SK-N-SH treated with all-trans-retinoic acid at 6 μM for 48 hours (cell line): ENCODE measurements at regions not wholly inside any gene's neighbourhood (a gene's known extent, or its start where the extent isn't known, plus 50 kb on each side); places are given as distances from the start of the nearest gene placed in this dataset.

Source experiments
- ATAC-seq: fragments of 200-7000 bp; cut with Tn5 transposase; 3 replicates; pipeline ENCODE4 v1.9.1; 2020; ENCODE audit warnings: mild to moderate bottlenecking, moderate library complexity
- ARNTL ChIP-seq: fragments of 450-650 bp; formaldehyde crosslinking; IDR thresholded peaks from 2 replicates; pipeline ENCODE4 v1.5.0; 2020; ENCODE audit warnings: low read depth, mild to moderate bottlenecking, moderate library complexity, borderline replicate concordance
- BACH2 ChIP-seq: fragments of 250-450 bp; sonication (Bioruptor Pico); IDR thresholded peaks from 2 replicates; pipeline ENCODE4 v1.9.0; 2021; ENCODE audit warnings: mild to moderate bottlenecking, borderline replicate concordance
- CSDC2 ChIP-seq: fragments of 250-450 bp; sonication (Bioruptor Pico); IDR thresholded peaks from 2 replicates; pipeline ENCODE4 v1.5.0; 2020; ENCODE audit warnings: mild to moderate bottlenecking, moderate library complexity
- ESRRG ChIP-seq: fragments of 250-450 bp; sonication (Bioruptor Pico); IDR thresholded peaks from 2 replicates; pipeline ENCODE4 v1.6.1; 2021; ENCODE audit warnings: mild to moderate bottlenecking
- GLIS3 ChIP-seq: fragments of 250-450 bp; sonication (Bioruptor Pico); IDR thresholded peaks from 2 replicates; pipeline ENCODE4 v1.5.0; 2020; ENCODE audit warnings: mild to moderate bottlenecking, moderate library complexity
- ISL1 ChIP-seq: fragments of 250-450 bp; sonication (Bioruptor Pico); IDR thresholded peaks from 2 replicates; pipeline ENCODE4 v2.1.2; 2022; ENCODE audit warnings: mild to moderate bottlenecking, moderate library complexity
- OSR1 ChIP-seq: fragments of 250-450 bp; sonication (Bioruptor Pico); IDR thresholded peaks from 2 replicates; pipeline ENCODE4 v1.8.0; 2022; ENCODE audit warnings: moderate library complexity, mild to moderate bottlenecking, inconsistent platforms
- PPARA ChIP-seq: fragments of 250-450 bp; sonication (Bioruptor Pico); IDR thresholded peaks from 2 replicates; pipeline ENCODE4 v1.5.0; 2020; ENCODE audit warnings: mild to moderate bottlenecking, borderline replicate concordance
- RARB ChIP-seq: fragments of 250-450 bp; sonication (Bioruptor Pico); IDR thresholded peaks from 2 replicates; pipeline ENCODE4 v1.8.0; 2021; ENCODE audit warnings: mild to moderate bottlenecking, moderate library complexity
- SNAI2 ChIP-seq: fragments of 250-450 bp; sonication (Bioruptor Pico); IDR thresholded peaks from 2 replicates; pipeline ENCODE4 v1.5.0; 2020; ENCODE audit warnings: mild to moderate bottlenecking, moderate library complexity
- TOX ChIP-seq: fragments of 250-450 bp; sonication (Bioruptor Pico); IDR thresholded peaks from 2 replicates; pipeline ENCODE4 v1.8.0; 2021; ENCODE audit warnings: mild to moderate bottlenecking, moderate library complexity, borderline replicate concordance
- ZC3H10 ChIP-seq: fragments of 250-450 bp; sonication (Bioruptor Pico); IDR thresholded peaks from 2 replicates; pipeline ENCODE4 v1.5.1; 2021; ENCODE audit warnings: mild to moderate bottlenecking, moderate library complexity
- ZFP3 ChIP-seq: fragments of 250-450 bp; sonication (Bioruptor Pico); IDR thresholded peaks from 2 replicates; pipeline ENCODE4 v1.5.0; 2020; ENCODE audit warnings: mild to moderate bottlenecking, moderate library complexity
- ZFP30 ChIP-seq: fragments of 450-650 bp; formaldehyde crosslinking; IDR thresholded peaks from 2 replicates; pipeline ENCODE4 v1.5.0; 2022; ENCODE audit warnings: mild to moderate bottlenecking, moderate library complexity
- ZNF565 ChIP-seq: fragments of 450-650 bp; formaldehyde crosslinking; conservative IDR thresholded peaks from 2 replicates; pipeline ENCODE4 v1.5.0; 2020; ENCODE audit warnings: low read depth, mild to moderate bottlenecking, moderate library complexity
- ZNF70 ChIP-seq: fragments of 450-650 bp; formaldehyde crosslinking; IDR thresholded peaks from 2 replicates; pipeline ENCODE4 v1.5.0; 2020; ENCODE audit warnings: mild to moderate bottlenecking, moderate library complexity
- TF ChIP-seq, protein P1 (sequence below): fragments of 250-450 bp; sonication (Bioruptor Pico); IDR thresholded peaks from 2 replicates; pipeline ENCODE4 v1.8.0; 2020; ENCODE audit warnings: mild to moderate bottlenecking, moderate library complexity, borderline replicate concordance
- TF ChIP-seq, protein P2 (sequence below): fragments of 250-450 bp; sonication (Bioruptor Pico); IDR thresholded peaks from 2 replicates; pipeline ENCODE4 v1.8.0; 2021; ENCODE audit warnings: low read depth, mild to moderate bottlenecking, moderate library complexity, borderline replicate concordance
- TF ChIP-seq, protein P3 (sequence below): fragments of 250-450 bp; sonication (Bioruptor Pico); IDR thresholded peaks from 2 replicates; pipeline ENCODE4 v1.5.0; 2020; ENCODE audit warnings: mild to moderate bottlenecking, moderate library complexity
- TF ChIP-seq, protein P4 (sequence below): fragments of 250-450 bp; sonication (Bioruptor Pico); IDR thresholded peaks from 2 replicates; pipeline ENCODE4 v1.5.1; 2021; ENCODE audit warnings: mild to moderate bottlenecking, moderate library complexity

DNA sequence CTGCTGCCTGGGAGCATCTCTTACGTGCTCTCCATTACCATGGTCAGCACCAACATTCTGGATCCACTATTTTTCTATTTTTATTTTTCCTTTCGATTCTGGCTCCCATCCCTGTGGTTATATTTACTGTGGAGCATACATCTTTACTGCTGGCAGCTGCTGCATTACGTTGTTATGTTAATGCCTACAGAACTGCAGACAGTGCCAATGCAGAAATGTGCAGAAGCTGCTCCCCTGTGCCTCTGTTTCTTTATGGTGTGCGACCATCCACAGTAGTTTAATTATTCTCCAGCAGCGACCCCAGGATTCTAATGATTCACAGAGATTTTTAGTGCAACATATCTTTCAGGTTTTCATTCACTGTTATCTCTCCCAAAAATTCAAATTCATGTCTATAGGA, 911.7 kb upstream of the SLITRK6 start:
- ATAC-seq = peak; percentile 50; the same call in 2 of the 3 replicates

DNA sequence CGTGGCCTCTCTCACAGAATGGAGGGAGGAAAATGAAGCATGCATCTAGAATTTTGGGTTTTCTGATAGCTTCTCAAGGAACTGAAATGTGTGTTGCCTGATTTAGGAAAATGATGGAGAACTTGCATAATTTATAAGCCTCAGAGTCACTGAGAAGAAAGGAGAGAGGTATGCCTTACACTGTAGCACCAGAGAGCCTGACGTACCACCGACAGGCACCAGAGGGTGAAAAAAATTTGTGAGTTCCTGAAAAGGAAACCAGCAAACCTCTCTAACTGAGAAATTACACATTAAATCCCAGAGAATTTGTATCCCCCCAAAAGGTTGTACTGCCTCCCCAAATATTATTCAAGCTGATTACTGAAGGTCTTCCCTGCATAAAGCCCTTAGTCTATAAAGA, 915.3 kb upstream of the SLITRK6 start:
- TF ChIP-seq, protein P1, sequence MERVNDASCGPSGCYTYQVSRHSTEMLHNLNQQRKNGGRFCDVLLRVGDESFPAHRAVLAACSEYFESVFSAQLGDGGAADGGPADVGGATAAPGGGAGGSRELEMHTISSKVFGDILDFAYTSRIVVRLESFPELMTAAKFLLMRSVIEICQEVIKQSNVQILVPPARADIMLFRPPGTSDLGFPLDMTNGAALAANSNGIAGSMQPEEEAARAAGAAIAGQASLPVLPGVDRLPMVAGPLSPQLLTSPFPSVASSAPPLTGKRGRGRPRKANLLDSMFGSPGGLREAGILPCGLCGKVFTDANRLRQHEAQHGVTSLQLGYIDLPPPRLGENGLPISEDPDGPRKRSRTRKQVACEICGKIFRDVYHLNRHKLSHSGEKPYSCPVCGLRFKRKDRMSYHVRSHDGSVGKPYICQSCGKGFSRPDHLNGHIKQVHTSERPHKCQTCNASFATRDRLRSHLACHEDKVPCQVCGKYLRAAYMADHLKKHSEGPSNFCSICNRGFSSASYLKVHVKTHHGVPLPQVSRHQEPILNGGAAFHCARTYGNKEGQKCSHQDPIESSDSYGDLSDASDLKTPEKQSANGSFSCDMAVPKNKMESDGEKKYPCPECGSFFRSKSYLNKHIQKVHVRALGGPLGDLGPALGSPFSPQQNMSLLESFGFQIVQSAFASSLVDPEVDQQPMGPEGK (CRISPR knock-in tag) = no peak
- TF ChIP-seq SNAI2 (CRISPR knock-in tag) = no peak
- no peak for TF ChIP-seq BACH2 (CRISPR knock-in tag)
- no peak for ATAC-seq

More for the DNA sequence above, 911.7 kb upstream of the SLITRK6 start:
- TF ChIP-seq, protein P2, sequence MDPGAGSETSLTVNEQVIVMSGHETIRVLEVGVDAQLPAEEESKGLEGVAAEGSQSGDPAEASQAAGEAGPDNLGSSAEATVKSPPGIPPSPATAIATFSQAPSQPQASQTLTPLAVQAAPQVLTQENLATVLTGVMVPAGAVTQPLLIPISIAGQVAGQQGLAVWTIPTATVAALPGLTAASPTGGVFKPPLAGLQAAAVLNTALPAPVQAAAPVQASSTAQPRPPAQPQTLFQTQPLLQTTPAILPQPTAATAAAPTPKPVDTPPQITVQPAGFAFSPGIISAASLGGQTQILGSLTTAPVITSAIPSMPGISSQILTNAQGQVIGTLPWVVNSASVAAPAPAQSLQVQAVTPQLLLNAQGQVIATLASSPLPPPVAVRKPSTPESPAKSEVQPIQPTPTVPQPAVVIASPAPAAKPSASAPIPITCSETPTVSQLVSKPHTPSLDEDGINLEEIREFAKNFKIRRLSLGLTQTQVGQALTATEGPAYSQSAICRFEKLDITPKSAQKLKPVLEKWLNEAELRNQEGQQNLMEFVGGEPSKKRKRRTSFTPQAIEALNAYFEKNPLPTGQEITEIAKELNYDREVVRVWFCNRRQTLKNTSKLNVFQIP = no peak
- TF ChIP-seq OSR1 (no peak), ZFP30 (CRISPR knock-in tag) (no peak), ZNF70 (CRISPR knock-in tag) (no peak), PPARA (CRISPR knock-in tag) (no peak), TOX (CRISPR knock-in tag) (no peak), ISL1 (no peak), RARB (CRISPR knock-in tag) (no peak), ZC3H10 (CRISPR knock-in tag) (no peak)
- TF ChIP-seq, protein P3, sequence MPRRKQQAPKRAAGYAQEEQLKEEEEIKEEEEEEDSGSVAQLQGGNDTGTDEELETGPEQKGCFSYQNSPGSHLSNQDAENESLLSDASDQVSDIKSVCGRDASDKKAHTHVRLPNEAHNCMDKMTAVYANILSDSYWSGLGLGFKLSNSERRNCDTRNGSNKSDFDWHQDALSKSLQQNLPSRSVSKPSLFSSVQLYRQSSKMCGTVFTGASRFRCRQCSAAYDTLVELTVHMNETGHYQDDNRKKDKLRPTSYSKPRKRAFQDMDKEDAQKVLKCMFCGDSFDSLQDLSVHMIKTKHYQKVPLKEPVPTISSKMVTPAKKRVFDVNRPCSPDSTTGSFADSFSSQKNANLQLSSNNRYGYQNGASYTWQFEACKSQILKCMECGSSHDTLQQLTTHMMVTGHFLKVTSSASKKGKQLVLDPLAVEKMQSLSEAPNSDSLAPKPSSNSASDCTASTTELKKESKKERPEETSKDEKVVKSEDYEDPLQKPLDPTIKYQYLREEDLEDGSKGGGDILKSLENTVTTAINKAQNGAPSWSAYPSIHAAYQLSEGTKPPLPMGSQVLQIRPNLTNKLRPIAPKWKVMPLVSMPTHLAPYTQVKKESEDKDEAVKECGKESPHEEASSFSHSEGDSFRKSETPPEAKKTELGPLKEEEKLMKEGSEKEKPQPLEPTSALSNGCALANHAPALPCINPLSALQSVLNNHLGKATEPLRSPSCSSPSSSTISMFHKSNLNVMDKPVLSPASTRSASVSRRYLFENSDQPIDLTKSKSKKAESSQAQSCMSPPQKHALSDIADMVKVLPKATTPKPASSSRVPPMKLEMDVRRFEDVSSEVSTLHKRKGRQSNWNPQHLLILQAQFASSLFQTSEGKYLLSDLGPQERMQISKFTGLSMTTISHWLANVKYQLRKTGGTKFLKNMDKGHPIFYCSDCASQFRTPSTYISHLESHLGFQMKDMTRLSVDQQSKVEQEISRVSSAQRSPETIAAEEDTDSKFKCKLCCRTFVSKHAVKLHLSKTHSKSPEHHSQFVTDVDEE (CRISPR knock-in tag) = no peak

DNA sequence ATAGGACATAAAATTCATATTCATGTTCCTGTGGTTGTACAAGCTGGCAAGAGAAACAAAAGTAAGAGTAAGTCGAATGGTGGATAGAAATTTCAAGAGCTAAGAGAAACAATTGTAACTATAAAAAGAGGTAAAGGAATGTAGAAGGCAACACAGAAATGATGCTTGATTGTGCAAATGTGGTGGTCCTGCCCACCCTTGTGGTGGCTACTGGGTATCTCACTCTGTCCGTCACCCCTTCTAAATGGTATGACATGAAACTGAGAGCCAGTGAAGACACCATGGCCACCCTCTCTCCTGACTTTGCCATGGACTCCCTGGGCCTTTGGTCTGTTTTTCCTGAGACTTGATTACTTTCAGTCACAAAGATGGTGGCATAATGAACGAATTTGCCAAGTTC, 925.9 kb upstream of the SLITRK6 start:
- TF ChIP-seq PPARA (CRISPR knock-in tag) (no peak), TOX (CRISPR knock-in tag) (no peak), ZFP3 (no peak), ZC3H10 (CRISPR knock-in tag) (no peak), CSDC2 (CRISPR knock-in tag) (no peak), ISL1 (no peak), GLIS3 (CRISPR knock-in tag) (no peak), ZNF70 (CRISPR knock-in tag) (no peak), ARNTL (no peak), ESRRG (no peak), SNAI2 (CRISPR knock-in tag) (no peak), ZNF565 (no peak)
- TF ChIP-seq, protein P4, sequence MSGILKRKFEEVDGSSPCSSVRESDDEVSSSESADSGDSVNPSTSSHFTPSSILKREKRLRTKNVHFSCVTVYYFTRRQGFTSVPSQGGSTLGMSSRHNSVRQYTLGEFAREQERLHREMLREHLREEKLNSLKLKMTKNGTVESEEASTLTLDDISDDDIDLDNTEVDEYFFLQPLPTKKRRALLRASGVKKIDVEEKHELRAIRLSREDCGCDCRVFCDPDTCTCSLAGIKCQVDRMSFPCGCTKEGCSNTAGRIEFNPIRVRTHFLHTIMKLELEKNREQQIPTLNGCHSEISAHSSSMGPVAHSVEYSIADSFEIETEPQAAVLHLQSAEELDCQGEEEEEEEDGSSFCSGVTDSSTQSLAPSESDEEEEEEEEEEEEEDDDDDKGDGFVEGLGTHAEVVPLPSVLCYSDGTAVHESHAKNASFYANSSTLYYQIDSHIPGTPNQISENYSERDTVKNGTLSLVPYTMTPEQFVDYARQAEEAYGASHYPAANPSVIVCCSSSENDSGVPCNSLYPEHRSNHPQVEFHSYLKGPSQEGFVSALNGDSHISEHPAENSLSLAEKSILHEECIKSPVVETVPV = no peak
- TF ChIP-seq, protein P1 (CRISPR knock-in tag) = no peak
- peak; percentile 74 for ATAC-seq

- peak; percentile 62 for ATAC-seq
- TF ChIP-seq, protein P2 = no peak
- TF ChIP-seq ZFP30 (CRISPR knock-in tag) (no peak), ZNF70 (CRISPR knock-in tag) (no peak), SNAI2 (CRISPR knock-in tag) (no peak), OSR1 (no peak)
- TF ChIP-seq, protein P3 (CRISPR knock-in tag) = no peak
- TF ChIP-seq, protein P1 (CRISPR knock-in tag) = no peak
These were observed 930.0 kb upstream of the SLITRK6 start for GRCh38 chr13:86729206-86729605.
